ENCODE measurements at regions not wholly inside any gene's neighbourhood (a gene's known extent, or its start where the extent isn't known, plus 50 kb on each side); places are given as distances from the start of the nearest gene placed in this dataset.
A peak's percentile ranks its signal among the peaks of the same experiment; 100 is the strongest.

DNA sequence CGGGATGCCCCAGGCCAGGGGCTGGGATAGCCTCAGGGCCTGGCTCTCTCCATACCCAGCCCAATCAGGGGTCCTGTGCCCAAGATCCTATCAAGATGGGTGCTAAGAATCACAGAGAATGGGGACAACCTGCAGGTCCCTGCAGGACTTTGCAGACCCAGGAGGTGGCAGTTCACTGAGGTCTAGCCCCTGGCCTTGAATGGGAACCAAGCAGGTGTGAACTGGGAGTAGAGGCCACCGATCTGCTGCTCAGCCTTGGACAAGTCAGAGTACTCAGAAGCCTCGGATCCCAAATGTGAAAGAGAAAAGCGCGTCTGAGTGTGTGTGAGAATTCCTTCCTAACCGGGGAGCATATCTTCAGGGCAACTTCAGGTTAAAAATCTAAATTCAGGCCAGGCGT lies 76.2 kb downstream of the ARL6IP4 start:
- Histone ChIP-seq H3K79me1 (ENCODE audit: insufficient read depth, low read depth, low read length, poor library complexity, severe bottlenecking) (no peaks in the 10 kb centered on the region), H3K23ac (ENCODE audit: insufficient read length, low read depth, low read length) (no peak overlapping the region), H2BK20ac (ENCODE audit: low read depth, low read length, poor library complexity, severe bottlenecking) (no peak overlapping the region), H3K4me2 (ENCODE audit: insufficient read depth, insufficient read length, low read length) (no peak overlapping the region), H3K23me2 (ENCODE audit: insufficient read length, low read depth, low read length, poor library complexity, severe bottlenecking) (no peaks in the 10 kb centered on the region), H2AK5ac (ENCODE audit: insufficient read length, low read length) (no peak overlapping the region), H2BK120ac (ENCODE audit: low read depth, low read length, poor library complexity, severe bottlenecking) (no peak overlapping the region), H2AFZ (ENCODE audit: low read length) (no peak overlapping the region), H3K27ac (ENCODE audit: insufficient read length, low read depth, low read length) (no peak overlapping the region), H3K9me3 (ENCODE audit: control insufficient read depth, low read depth, low read length) (no peaks in the 10 kb centered on the region), H3K18ac (ENCODE audit: insufficient read length, low read depth, low read length) (no peak overlapping the region), H3K4me1 (ENCODE audit: insufficient read depth, low read length) (no peaks in the 10 kb centered on the region), H3K9ac (ENCODE audit: extremely low read depth, insufficient read length, low read length) (no peak overlapping the region), H2BK5ac (ENCODE audit: insufficient read length, low read length) (no peak overlapping the region), H3K56ac (ENCODE audit: insufficient read length, low read depth, low read length) (no peak overlapping the region), H4K8ac (replicated peaks; ENCODE audit: insufficient read length, low read depth, low read length) (no peak overlapping the region), H2BK12ac (ENCODE audit: insufficient read length, low read depth, low read length) (no peak overlapping the region), H4K20me1 (ENCODE audit: control insufficient read depth, insufficient read depth, insufficient read length) (no peaks in the 10 kb centered on the region), H4K91ac (ENCODE audit: insufficient read length, low read depth, low read length) (no peak overlapping the region), H3K27me3 (ENCODE audit: insufficient read depth, low read length) (no peaks in the 10 kb centered on the region), H4K5ac (ENCODE audit: insufficient read length, low read depth, low read length) (no peak overlapping the region), H3K14ac (ENCODE audit: insufficient read depth, low read length) (no peak overlapping the region), H3K4ac (ENCODE audit: low read depth, low read length) (no peak overlapping the region), H3K79me2 (ENCODE audit: insufficient read depth, low read length) (no peaks in the 10 kb centered on the region), H3T11ph (ENCODE audit: low read length) (no peak overlapping the region), H2BK15ac (ENCODE audit: low read depth, low read length) (no peak overlapping the region)
- Mint-ChIP-seq H3K27me3 (ENCODE audit: low read depth) (peaks cover 11% of the 10 kb centered on the region), H3K4me3 (no peak overlapping the region), H3K9me3 (no peaks in the 10 kb centered on the region; a peak in 1 of 5 replicates), H3K27ac (0 out of 7 replicates have a peak overlapping the region, but pooled peaks of 1 of the 3 experiments have one; percentile 40), H3K4me1 (peaks cover 2 to 6% of the 10 kb centered on the region in 2 experiments; a peak in 2 of 4 replicates), H3K36me3 (ENCODE audit: insufficient read depth in 1 of 3, low read depth in 3 of 3) (no peaks in the 10 kb centered on the region; a peak in 1 of 7 replicates)
- TF ChIP-seq, protein P1, sequence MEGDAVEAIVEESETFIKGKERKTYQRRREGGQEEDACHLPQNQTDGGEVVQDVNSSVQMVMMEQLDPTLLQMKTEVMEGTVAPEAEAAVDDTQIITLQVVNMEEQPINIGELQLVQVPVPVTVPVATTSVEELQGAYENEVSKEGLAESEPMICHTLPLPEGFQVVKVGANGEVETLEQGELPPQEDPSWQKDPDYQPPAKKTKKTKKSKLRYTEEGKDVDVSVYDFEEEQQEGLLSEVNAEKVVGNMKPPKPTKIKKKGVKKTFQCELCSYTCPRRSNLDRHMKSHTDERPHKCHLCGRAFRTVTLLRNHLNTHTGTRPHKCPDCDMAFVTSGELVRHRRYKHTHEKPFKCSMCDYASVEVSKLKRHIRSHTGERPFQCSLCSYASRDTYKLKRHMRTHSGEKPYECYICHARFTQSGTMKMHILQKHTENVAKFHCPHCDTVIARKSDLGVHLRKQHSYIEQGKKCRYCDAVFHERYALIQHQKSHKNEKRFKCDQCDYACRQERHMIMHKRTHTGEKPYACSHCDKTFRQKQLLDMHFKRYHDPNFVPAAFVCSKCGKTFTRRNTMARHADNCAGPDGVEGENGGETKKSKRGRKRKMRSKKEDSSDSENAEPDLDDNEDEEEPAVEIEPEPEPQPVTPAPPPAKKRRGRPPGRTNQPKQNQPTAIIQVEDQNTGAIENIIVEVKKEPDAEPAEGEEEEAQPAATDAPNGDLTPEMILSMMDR (conservative IDR thresholded peaks at IDR 0.05): no peak
- no CpG with 5 or more reads among the region's 7 CpGs for WGBS (ENCODE audit: extremely low coverage, insufficient read length, low lambda C conversion rate)
- no peak for DNase-seq
